WTC11 (cell line): ENCODE measurements at regions not wholly inside any gene's neighbourhood (a gene's known extent, or its start where the extent isn't known, plus 50 kb on each side); places are given as distances from the start of the nearest gene placed in this dataset.

ENCODE experiments used
- ATAC-seq: fragments of 200-7000 bp; cut with Tn5 transposase; 2 replicates; pipeline ENCODE4 v1.10.0; 2021; ENCODE audit warnings: mild to moderate bottlenecking, moderate library complexity
- CTCF ChIA-PET: fragments of 300-600 bp; sonication (Branson Sonifier 250); formaldehyde crosslinking; loops from one replicate; lab custom pipeline; 2021; ENCODE audit warnings: antibody characterized with exemption; lab: Charles Lee
- POLR2A ChIA-PET: fragments of 350-600 bp; sonication (Branson Sonifier 250); formaldehyde crosslinking; loops from one replicate; lab custom pipeline; 2021; ENCODE audit warnings: antibody characterized with exemption; lab: Charles Lee
- DNase-seq: peaks from one replicate; pipeline ENCODE4 v3.0.0; 2021; ENCODE audit warnings: low spot score
- H3K27ac Mint-ChIP-seq: 2 replicates; pipeline ENCODE4 v1.8.0; 2021; ENCODE audit warnings: mixed read lengths
- H3K27me3 Mint-ChIP-seq: 2 replicates; pipeline ENCODE4 v1.8.0; 2021; ENCODE audit warnings: low read depth, mild to moderate bottlenecking, moderate library complexity, mixed read lengths
- H3K36me3 Mint-ChIP-seq: 2 replicates; pipeline ENCODE4 v1.8.0; 2021; ENCODE audit warnings: mixed read lengths
- H3K4me1 Mint-ChIP-seq: 2 replicates; pipeline ENCODE4 v1.8.0; 2022; ENCODE audit warnings: mixed read lengths
- H3K4me3 Mint-ChIP-seq: 2 replicates; pipeline ENCODE4 v1.8.0; 2021; ENCODE audit warnings: mild to moderate bottlenecking, moderate library complexity, mixed read lengths
- H3K9me3 Mint-ChIP-seq: 2 replicates; pipeline ENCODE4 v1.8.0; 2021; ENCODE audit warnings: mixed read lengths
- ATF1 ChIP-seq: sonication (generic); formaldehyde crosslinking; IDR thresholded peaks from 2 replicates; pipeline ENCODE4 v1.8.1; 2023; ENCODE audit warnings: mild to moderate bottlenecking, moderate library complexity, missing genetic modification reagents
- E2F1 ChIP-seq: sonication (generic); formaldehyde crosslinking; IDR thresholded peaks from 2 replicates; pipeline ENCODE4 v1.8.0; 2022; ENCODE audit warnings: mild to moderate bottlenecking, missing genetic modification reagents
- EMX1 ChIP-seq: fragments of 250-450 bp; sonication (Bioruptor Pico); IDR thresholded peaks from 2 replicates; pipeline ENCODE4 v1.8.0; 2021; ENCODE audit warnings: mild to moderate bottlenecking
- IRF2 ChIP-seq: sonication (generic); formaldehyde crosslinking; IDR thresholded peaks from 2 replicates; pipeline ENCODE4 v1.8.0; 2022; ENCODE audit warnings: low read depth, missing genetic modification reagents, borderline replicate concordance
- JUN ChIP-seq: sonication (generic); formaldehyde crosslinking; IDR thresholded peaks from 2 replicates; pipeline ENCODE4 v1.8.0; 2023; ENCODE audit warnings: mild to moderate bottlenecking, missing genetic modification reagents
- NFATC4 ChIP-seq: fragments of 250-450 bp; sonication (Bioruptor Pico); IDR thresholded peaks from 2 replicates; pipeline ENCODE4 v1.9.0; 2021; ENCODE audit warnings: mild to moderate bottlenecking
- NR3C1 ChIP-seq: sonication (generic); formaldehyde crosslinking; conservative IDR thresholded peaks from 2 replicates; pipeline ENCODE4 v1.8.1; 2023; ENCODE audit warnings: low read depth, mild to moderate bottlenecking, missing genetic modification reagents
- SMAD4 ChIP-seq: sonication (generic); formaldehyde crosslinking; IDR thresholded peaks from 2 replicates; pipeline ENCODE4 v1.8.0; 2022; ENCODE audit warnings: mild to moderate bottlenecking, missing genetic modification reagents
- ZMAT4 ChIP-seq: fragments of 250-450 bp; sonication (Bioruptor Pico); IDR thresholded peaks from 2 replicates; pipeline ENCODE4 v1.9.0; 2021; ENCODE audit warnings: mild to moderate bottlenecking
- ZNF121 ChIP-seq: sonication (generic); formaldehyde crosslinking; IDR thresholded peaks from 2 replicates; pipeline ENCODE4 v1.8.0; 2023; ENCODE audit warnings: missing genetic modification reagents
- ZNF219 ChIP-seq: sonication (generic); formaldehyde crosslinking; IDR thresholded peaks from 2 replicates; pipeline ENCODE4 v1.8.0; 2023; ENCODE audit warnings: missing genetic modification reagents, mild to moderate bottlenecking, borderline replicate concordance
- ZNF423 ChIP-seq: fragments of 250-450 bp; sonication (Bioruptor Pico); IDR thresholded peaks from 2 replicates; pipeline ENCODE4 v2.1.2; 2022; ENCODE audit warnings: mild to moderate bottlenecking, moderate library complexity
- TF ChIP-seq, protein P1 (sequence below): sonication (generic); formaldehyde crosslinking; IDR thresholded peaks from 2 replicates; pipeline ENCODE4 v1.8.0; 2023; ENCODE audit warnings: missing genetic modification reagents
- TF ChIP-seq, protein P2 (sequence below): fragments of 250-450 bp; sonication (Bioruptor Pico); conservative IDR thresholded peaks from 2 replicates; pipeline ENCODE4 v1.9.0; 2021; ENCODE audit warnings: mild to moderate bottlenecking
- TF ChIP-seq, protein P3 (sequence below): sonication (generic); formaldehyde crosslinking; IDR thresholded peaks from 2 replicates; pipeline ENCODE4 v1.8.0; 2023; ENCODE audit warnings: mild to moderate bottlenecking, missing genetic modification reagents

GRCh38 chr4:154065368-154065767 is 276.5 kb upstream of the SFRP2 start:
- TF ChIP-seq NFATC4 (no peak), E2F1 (CRISPR knock-in tag) (no peak), ZNF219 (no peak)
- TF ChIP-seq, protein P1, sequence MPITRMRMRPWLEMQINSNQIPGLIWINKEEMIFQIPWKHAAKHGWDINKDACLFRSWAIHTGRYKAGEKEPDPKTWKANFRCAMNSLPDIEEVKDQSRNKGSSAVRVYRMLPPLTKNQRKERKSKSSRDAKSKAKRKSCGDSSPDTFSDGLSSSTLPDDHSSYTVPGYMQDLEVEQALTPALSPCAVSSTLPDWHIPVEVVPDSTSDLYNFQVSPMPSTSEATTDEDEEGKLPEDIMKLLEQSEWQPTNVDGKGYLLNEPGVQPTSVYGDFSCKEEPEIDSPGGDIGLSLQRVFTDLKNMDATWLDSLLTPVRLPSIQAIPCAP, result no peak
- CTCF ChIA-PET, result no interaction called here
- peaks cover 5% of the 10 kb centered on the region; the same call in 1 of the 2 replicates for H3K9me3 Mint-ChIP-seq
- H3K4me3 Mint-ChIP-seq, result no peak overlapping the region
- H3K36me3 Mint-ChIP-seq, result peaks cover 24% of the 10 kb centered on the region
- POLR2A ChIA-PET, result no interaction called here
- DNase-seq (no peak), ATAC-seq (no peak)
- H3K27me3 Mint-ChIP-seq, result no peaks in the 10 kb centered on the region
- H3K27ac Mint-ChIP-seq, result no peak overlapping the region
- H3K4me1 Mint-ChIP-seq, result peaks cover 8% of the 10 kb centered on the region; the same call in 1 of the 2 replicates

- peak; percentile 91 for ATAC-seq
Observed at GRCh38 chr4:154064244-154064643, 275.4 kb upstream of the SFRP2 start.

More at GRCh38 chr4:154064244-154064643, 275.4 kb upstream of the SFRP2 start:
- CTCF ChIA-PET, result interaction anchor here (1.0 kb wide), 1 partner anchor 15 kb away, joined by 4 read pairs; no protein-coding TSS in a partner anchor
- H3K4me3 Mint-ChIP-seq, result no peak overlapping the region
- peaks cover 8% of the 10 kb centered on the region; the same call in 1 of the 2 replicates for H3K4me1 Mint-ChIP-seq
- peaks cover 24% of the 10 kb centered on the region for H3K36me3 Mint-ChIP-seq
- DNase-seq, result peak; percentile 13
- TF ChIP-seq ZNF423 (no peak), IRF2 (CRISPR knock-in tag) (no peak), JUN (CRISPR knock-in tag) (no peak), SMAD4 (CRISPR knock-in tag) (no peak), ATF1 (CRISPR knock-in tag) (no peak), ZNF121 (CRISPR knock-in tag) (no peak), E2F1 (CRISPR knock-in tag) (no peak), EMX1 (CRISPR knock-in tag) (no peak), NR3C1 (CRISPR knock-in tag) (no peak), ZMAT4 (CRISPR knock-in tag) (no peak)
- TF ChIP-seq, protein P2, sequence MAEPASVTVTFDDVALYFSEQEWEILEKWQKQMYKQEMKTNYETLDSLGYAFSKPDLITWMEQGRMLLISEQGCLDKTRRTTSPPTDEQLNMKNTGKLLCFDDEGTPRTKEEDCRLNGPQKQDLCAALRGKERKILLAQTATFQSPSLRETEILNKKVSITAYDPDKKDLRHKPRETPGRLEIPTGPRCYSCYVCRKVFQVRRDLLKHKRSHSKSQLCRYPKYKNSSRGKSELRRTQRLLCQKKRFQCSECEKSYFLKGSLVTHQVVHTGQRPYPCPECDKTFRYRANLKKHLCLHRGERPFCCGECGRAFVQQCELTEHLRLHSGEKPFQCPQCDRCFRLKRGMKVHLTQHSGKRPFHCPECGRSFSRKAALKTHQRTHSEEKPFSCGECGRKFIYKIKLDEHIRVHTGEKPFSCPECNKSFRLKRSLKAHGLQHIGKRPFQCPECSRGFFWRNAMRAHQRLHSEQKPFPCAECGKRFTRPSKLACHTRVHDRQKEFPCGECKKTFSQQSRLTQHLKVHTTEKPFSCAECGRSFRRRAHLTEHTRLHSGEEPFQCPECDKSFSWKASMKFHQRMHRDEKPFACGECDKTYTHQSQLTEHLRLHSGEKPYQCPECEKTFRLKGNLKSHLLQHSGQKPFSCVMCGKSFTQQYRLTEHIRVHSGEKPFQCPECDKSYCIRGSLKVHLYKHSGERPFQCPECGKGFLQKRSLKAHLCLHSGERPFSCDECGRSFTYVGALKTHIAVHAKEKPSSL (CRISPR knock-in tag), result no peak
- TF ChIP-seq, protein P3, sequence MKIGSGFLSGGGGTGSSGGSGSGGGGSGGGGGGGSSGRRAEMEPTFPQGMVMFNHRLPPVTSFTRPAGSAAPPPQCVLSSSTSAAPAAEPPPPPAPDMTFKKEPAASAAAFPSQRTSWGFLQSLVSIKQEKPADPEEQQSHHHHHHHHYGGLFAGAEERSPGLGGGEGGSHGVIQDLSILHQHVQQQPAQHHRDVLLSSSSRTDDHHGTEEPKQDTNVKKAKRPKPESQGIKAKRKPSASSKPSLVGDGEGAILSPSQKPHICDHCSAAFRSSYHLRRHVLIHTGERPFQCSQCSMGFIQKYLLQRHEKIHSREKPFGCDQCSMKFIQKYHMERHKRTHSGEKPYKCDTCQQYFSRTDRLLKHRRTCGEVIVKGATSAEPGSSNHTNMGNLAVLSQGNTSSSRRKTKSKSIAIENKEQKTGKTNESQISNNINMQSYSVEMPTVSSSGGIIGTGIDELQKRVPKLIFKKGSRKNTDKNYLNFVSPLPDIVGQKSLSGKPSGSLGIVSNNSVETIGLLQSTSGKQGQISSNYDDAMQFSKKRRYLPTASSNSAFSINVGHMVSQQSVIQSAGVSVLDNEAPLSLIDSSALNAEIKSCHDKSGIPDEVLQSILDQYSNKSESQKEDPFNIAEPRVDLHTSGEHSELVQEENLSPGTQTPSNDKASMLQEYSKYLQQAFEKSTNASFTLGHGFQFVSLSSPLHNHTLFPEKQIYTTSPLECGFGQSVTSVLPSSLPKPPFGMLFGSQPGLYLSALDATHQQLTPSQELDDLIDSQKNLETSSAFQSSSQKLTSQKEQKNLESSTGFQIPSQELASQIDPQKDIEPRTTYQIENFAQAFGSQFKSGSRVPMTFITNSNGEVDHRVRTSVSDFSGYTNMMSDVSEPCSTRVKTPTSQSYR, result no peak
- TF ChIP-seq, all 79 proteins: peak for 0
- POLR2A ChIA-PET, result no interaction called here
- Mint-ChIP-seq H3K27me3 (no peaks in the 10 kb centered on the region), H3K9me3 (peaks cover 5% of the 10 kb centered on the region; the same call in 1 of the 2 replicates), H3K27ac (peak overlapping the region; percentile 45; the same call in 1 of the 2 replicates)
